ENCODE measurements at regions not wholly inside any gene's neighbourhood (a gene's known extent, or its start where the extent isn't known, plus 50 kb on each side); places are given as distances from the start of the nearest gene placed in this dataset.

GRCh38 chr19:27752530-27753184, 1460.3 kb downstream of the UQCRFS1 start:
- DNase-seq (ENCODE audit: low spot score), result no peak
- no peak overlapping the region for H3K4me3 ChIP-seq
- TF ChIP-seq CTCF (IDR thresholded peaks at IDR 0.05), result no peak
- H3K27ac ChIP-seq, result no peak overlapping the region

GRCh38 chr19:27751044-27751391, 1461.9 kb downstream of the UQCRFS1 start:
- DNase-seq (ENCODE audit: low spot score), result peak; percentile 11
- no peak for TF ChIP-seq CTCF (IDR thresholded peaks at IDR 0.05)
- Histone ChIP-seq H3K27ac (no peak overlapping the region), H3K4me3 (no peak overlapping the region)

GRCh38 chr19:27750391-27751043, 1462.4 kb downstream of the UQCRFS1 start:
- no peak for TF ChIP-seq CTCF (IDR thresholded peaks at IDR 0.05)
- H3K27ac ChIP-seq, result no peak overlapping the region
- H3K4me3 ChIP-seq, result no peak overlapping the region
- DNase-seq (ENCODE audit: low spot score), result peak; percentile 11

GRCh38 chr19:27748551-27749152, 1464.3 kb downstream of the UQCRFS1 start:
- TF ChIP-seq CTCF (IDR thresholded peaks at IDR 0.05), result no peak
- H3K27ac ChIP-seq, result no peak overlapping the region
- no peak for DNase-seq (ENCODE audit: low spot score)
- H3K4me3 ChIP-seq, result no peak overlapping the region

GRCh38 chr19:27746691-27747380, 1466.1 kb downstream of the UQCRFS1 start:
- no peak overlapping the region for H3K27ac ChIP-seq
- TF ChIP-seq CTCF (IDR thresholded peaks at IDR 0.05), result no peak
- H3K4me3 ChIP-seq, result peak overlapping the region; percentile 60
- DNase-seq (ENCODE audit: low spot score), result peak; percentile 70

GRCh38 chr19:27745978-27746542, 1466.9 kb downstream of the UQCRFS1 start:
- Histone ChIP-seq H3K4me3 (no peak overlapping the region), H3K27ac (no peak overlapping the region)
- DNase-seq (ENCODE audit: low spot score), result peak; percentile 40
- TF ChIP-seq CTCF (IDR thresholded peaks at IDR 0.05), result no peak

All from coronary artery (tissue), 2 donors.